ENCODE measurements at regions not wholly inside any gene's neighbourhood (a gene's known extent, or its start where the extent isn't known, plus 50 kb on each side); places are given as distances from the start of the nearest gene placed in this dataset.

DNA sequence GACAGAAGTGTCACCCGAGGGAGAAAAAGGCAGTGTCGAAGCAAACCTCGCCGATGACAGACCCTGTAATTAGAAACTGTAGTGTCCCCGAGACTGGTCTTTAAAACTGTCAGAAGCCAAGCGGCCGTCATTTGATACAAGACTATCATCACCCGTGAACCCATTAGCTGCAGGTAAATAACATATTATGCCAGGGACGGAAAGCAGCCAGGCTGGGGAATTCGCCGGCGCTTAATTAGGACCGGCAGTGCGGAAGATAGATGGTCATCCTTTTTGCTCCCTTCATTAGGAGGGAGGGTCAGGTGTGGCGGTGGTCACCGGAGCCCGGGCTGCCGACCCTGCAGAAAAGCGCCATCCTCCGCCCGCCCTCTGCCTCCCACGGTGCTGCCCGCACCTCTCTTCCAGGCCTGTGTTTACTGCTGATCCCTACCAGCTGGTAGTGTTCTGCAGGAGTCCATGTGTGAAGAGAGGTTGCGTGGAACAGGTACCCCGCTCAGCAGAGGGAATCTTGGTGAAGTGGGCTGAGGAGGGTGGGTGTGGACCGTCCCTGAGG lies 109.4 kb upstream of the GSE1 start:
- Histone ChIP-seq H3K4me3 (ENCODE audit: low read length, poor library complexity, severe bottlenecking) (no peak overlapping the region), H3K79me2 (ENCODE audit: insufficient read depth, low read length) (no peaks in the 10 kb centered on the region), H4K20me1 (ENCODE audit: insufficient read depth, low read length, poor library complexity, severe bottlenecking) (no peaks in the 10 kb centered on the region), H3K9ac (ENCODE audit: low read depth, low read length, poor library complexity, severe bottlenecking) (no peak overlapping the region), H3K4me1 (ENCODE audit: insufficient read depth, low read length, poor library complexity, severe bottlenecking) (peaks cover 4% of the 10 kb centered on the region), H3K4me2 (ENCODE audit: low read depth, low read length, poor library complexity, severe bottlenecking) (no peak overlapping the region), H3K27me3 (ENCODE audit: insufficient read depth, low read length, poor library complexity, severe bottlenecking) (no peaks in the 10 kb centered on the region), H3K9me2 (replicated peaks; ENCODE audit: low read depth, low read length) (no peaks in the 10 kb centered on the region), H2AFZ (ENCODE audit: low read length) (no peak overlapping the region), H3K9me3 (ENCODE audit: insufficient read depth, low read depth, low read length) (no peaks in the 10 kb centered on the region), H3F3A (ENCODE audit: low read depth) (0 out of 2 replicates have a peak, but pooled peaks cover 3% of the 10 kb centered on the region), H3K36me3 (ENCODE audit: insufficient read depth, low read length) (no peaks in the 10 kb centered on the region)
- TF ChIP-seq, protein P1, sequence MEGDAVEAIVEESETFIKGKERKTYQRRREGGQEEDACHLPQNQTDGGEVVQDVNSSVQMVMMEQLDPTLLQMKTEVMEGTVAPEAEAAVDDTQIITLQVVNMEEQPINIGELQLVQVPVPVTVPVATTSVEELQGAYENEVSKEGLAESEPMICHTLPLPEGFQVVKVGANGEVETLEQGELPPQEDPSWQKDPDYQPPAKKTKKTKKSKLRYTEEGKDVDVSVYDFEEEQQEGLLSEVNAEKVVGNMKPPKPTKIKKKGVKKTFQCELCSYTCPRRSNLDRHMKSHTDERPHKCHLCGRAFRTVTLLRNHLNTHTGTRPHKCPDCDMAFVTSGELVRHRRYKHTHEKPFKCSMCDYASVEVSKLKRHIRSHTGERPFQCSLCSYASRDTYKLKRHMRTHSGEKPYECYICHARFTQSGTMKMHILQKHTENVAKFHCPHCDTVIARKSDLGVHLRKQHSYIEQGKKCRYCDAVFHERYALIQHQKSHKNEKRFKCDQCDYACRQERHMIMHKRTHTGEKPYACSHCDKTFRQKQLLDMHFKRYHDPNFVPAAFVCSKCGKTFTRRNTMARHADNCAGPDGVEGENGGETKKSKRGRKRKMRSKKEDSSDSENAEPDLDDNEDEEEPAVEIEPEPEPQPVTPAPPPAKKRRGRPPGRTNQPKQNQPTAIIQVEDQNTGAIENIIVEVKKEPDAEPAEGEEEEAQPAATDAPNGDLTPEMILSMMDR (conservative IDR thresholded peaks at IDR 0.05; ENCODE audit: low read length) = no peak
- no peak for TF ChIP-seq EZH2phosphoT487 (IDR thresholded peaks at IDR 0.05; ENCODE audit: borderline replicate concordance)

DNA sequence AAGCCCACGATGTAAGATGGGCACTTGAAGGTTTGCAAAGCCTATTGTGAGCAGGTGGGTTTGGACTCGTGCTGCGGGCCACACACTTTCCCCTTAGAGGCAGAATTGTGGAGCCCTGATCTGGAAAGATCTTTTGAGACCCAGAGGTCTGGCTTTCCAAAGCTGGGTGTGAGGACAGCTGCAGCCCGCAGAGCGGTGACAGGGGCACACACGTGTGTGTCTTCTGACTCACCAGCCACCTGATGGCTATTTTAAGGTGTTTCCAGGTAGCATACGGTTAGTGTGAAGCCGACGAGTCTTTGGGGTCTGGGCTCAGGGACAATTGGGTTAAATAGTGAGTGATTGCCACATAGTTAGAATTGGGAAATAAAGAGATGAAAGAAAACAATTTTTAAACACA lies 108.9 kb upstream of the GSE1 start:
- no peaks in the 10 kb centered on the region for H3K4me1 ChIP-seq (ENCODE audit: insufficient read depth, low read length, poor library complexity, severe bottlenecking)
- no peak overlapping the region for H3K4me2 ChIP-seq (ENCODE audit: low read depth, low read length, poor library complexity, severe bottlenecking)
- H3K27me3 ChIP-seq (ENCODE audit: insufficient read depth, low read length, poor library complexity, severe bottlenecking) = no peaks in the 10 kb centered on the region
- no peaks in the 10 kb centered on the region for H3F3A ChIP-seq (ENCODE audit: low read depth)
- H2AFZ ChIP-seq (ENCODE audit: low read length) = no peak overlapping the region
- no peaks in the 10 kb centered on the region for H4K20me1 ChIP-seq (ENCODE audit: insufficient read depth, low read length, poor library complexity, severe bottlenecking)
- no peak overlapping the region for H3K9ac ChIP-seq (ENCODE audit: low read depth, low read length, poor library complexity, severe bottlenecking)
- H3K79me2 ChIP-seq (ENCODE audit: insufficient read depth, low read length) = no peaks in the 10 kb centered on the region
- no peaks in the 10 kb centered on the region for H3K9me3 ChIP-seq (ENCODE audit: insufficient read depth, low read depth, low read length)
- no peaks in the 10 kb centered on the region for H3K36me3 ChIP-seq (ENCODE audit: insufficient read depth, low read length)
- no peak overlapping the region for H3K4me3 ChIP-seq (ENCODE audit: low read length, poor library complexity, severe bottlenecking)
- no peaks in the 10 kb centered on the region for H3K9me2 ChIP-seq (replicated peaks; ENCODE audit: low read depth, low read length)
- TF ChIP-seq EZH2phosphoT487 (IDR thresholded peaks at IDR 0.05; ENCODE audit: borderline replicate concordance) = no peak
- TF ChIP-seq, protein P1 (conservative IDR thresholded peaks at IDR 0.05; ENCODE audit: low read length) = no peak

DNA sequence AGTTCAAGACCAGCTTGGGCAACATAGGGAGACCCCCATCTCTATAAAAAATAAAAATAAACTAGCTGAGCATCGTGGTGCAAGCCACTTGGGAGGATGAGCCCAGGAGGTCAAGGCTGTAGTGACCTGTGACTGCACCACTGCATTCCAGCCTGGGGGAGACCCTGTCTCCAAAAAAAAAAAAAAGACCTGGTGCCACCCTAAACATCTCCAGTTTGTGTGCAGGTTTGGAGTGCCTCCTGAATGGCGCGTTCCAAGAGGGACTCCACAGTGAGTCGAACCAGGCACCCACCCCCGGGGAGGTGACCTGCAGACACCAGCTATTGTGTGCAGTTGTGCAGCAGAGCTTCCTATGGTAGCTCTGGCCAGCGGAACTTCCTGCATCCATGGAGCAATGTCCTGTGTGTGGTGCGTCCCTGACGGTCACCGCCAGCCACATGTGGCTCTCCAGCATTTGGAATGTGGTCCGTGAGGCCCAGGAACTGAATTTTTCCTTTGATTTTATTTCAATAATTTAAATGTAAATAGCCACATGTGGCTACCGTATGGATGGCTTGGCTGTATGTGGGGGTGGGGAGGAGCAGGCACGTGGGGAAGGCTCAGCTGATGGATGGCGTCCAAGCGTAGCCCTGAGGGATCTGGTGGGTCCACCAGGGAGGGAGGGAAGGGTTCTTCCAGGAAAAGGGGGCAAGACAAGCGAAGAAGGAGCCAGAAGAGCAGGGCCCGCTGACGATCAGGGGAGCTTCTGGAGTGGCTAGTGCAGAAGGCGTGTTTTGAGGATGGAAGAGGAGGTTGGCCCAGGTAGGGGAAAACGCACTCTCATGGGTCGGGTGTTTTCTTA lies 107.1 kb upstream of the GSE1 start:
- no peaks in the 10 kb centered on the region for H3K9me2 ChIP-seq (replicated peaks; ENCODE audit: low read depth, low read length)
- H3K9me3 ChIP-seq (ENCODE audit: insufficient read depth, low read depth, low read length) = no peaks in the 10 kb centered on the region
- H3K9ac ChIP-seq (ENCODE audit: low read depth, low read length, poor library complexity, severe bottlenecking) = no peak overlapping the region
- H3K4me3 ChIP-seq (ENCODE audit: low read length, poor library complexity, severe bottlenecking) = no peak overlapping the region
- no peaks in the 10 kb centered on the region for H4K20me1 ChIP-seq (ENCODE audit: insufficient read depth, low read length, poor library complexity, severe bottlenecking)
- H3F3A ChIP-seq (ENCODE audit: low read depth) = no peaks in the 10 kb centered on the region
- no peak overlapping the region for H2AFZ ChIP-seq (ENCODE audit: low read length)
- H3K4me1 ChIP-seq (ENCODE audit: insufficient read depth, low read length, poor library complexity, severe bottlenecking) = no peaks in the 10 kb centered on the region
- no peak overlapping the region for H3K4me2 ChIP-seq (ENCODE audit: low read depth, low read length, poor library complexity, severe bottlenecking)
- H3K36me3 ChIP-seq (ENCODE audit: insufficient read depth, low read length) = no peaks in the 10 kb centered on the region
- no peaks in the 10 kb centered on the region for H3K27me3 ChIP-seq (ENCODE audit: insufficient read depth, low read length, poor library complexity, severe bottlenecking)
- TF ChIP-seq, protein P1 (conservative IDR thresholded peaks at IDR 0.05; ENCODE audit: low read length) = no peak
- no peak for TF ChIP-seq EZH2phosphoT487 (IDR thresholded peaks at IDR 0.05; ENCODE audit: borderline replicate concordance)
- no peaks in the 10 kb centered on the region for H3K79me2 ChIP-seq (ENCODE audit: insufficient read depth, low read length)

All from Loucy (cell line).